HG03097 (cell line): ENCODE measurements at regions not wholly inside any gene's neighbourhood (a gene's known extent, or its start where the extent isn't known, plus 50 kb on each side); places are given as distances from the start of the nearest gene placed in this dataset.

ENCODE experiments used
- ATAC-seq: cut with Tn5 transposase; IDR thresholded peaks from one replicate; pipeline ENCODE4 v1.9.1; 2021; ENCODE audit not compliant: unreplicated experiment, low FRiP score

GRCh38 chr18:27652480-27653121, 467.5 kb upstream of the CHST9 start:
- peak; percentile 69 for ATAC-seq

DNA sequence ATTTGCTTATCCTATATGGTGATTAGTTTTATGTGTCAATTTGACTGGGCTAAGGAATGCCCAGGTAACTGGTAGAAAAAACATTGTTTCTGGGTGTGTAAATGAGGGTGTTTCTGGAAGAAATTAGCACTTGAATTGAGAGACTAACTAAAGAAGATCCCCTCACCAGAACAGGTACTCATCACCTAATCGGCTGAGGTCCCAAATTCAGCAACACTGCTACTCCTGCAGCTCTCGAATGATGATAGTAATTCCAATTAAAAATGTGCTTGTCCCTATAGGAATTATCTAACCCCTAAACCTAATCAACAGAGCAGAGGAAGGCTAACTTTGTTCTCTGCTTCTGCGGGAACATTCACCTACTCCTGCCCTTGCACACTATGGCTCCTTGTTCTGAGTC, 464.5 kb upstream of the CHST9 start:
- no peak for ATAC-seq

DNA sequence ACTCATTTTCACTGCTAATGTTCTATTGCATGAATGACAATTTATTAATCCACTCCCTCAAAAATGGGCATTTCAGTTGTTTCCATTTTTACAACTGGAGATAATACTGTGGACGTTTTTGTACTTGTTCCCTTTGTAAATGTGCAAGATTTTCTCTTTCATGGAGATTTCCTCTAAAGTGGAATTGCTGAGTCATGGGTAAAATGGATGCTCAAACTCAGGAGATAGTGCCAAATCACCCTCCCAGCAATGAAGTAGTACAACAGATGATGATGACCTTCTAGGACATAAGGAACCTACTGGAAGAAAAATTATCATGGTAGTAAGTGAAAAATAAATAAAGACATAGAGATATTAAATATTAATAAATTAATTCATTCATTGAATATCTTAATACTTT, 460.8 kb upstream of the CHST9 start:
- no peak for ATAC-seq

GRCh38 chr18:27636576-27637085, 451.5 kb upstream of the CHST9 start:
- no peak for ATAC-seq

DNA sequence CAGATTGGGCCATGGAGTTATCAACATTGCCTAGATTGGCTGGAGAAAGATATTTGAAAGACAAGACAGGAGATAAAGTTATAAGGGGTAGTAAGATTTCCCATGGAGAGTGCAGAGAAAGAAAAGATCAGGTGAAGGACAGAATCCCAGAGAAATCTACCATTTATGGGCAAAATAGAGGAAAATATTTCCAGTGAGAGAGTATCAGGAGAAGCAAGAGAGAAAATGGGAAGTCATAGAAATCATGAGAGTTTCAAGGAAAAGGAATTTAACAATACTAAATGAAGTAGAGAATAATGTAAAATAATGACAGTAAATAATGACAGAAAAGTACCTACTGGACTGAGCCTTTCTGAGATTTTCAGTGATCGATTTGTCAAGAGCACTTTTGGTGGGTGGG, 447.6 kb upstream of the CHST9 start:
- ATAC-seq: no peak

GRCh38 chr18:27627927-27628326, 442.8 kb upstream of the CHST9 start:
- no peak for ATAC-seq

- ATAC-seq: no peak
Measured at GRCh38 chr18:27621236-27621890, 436.3 kb upstream of the CHST9 start.

DNA sequence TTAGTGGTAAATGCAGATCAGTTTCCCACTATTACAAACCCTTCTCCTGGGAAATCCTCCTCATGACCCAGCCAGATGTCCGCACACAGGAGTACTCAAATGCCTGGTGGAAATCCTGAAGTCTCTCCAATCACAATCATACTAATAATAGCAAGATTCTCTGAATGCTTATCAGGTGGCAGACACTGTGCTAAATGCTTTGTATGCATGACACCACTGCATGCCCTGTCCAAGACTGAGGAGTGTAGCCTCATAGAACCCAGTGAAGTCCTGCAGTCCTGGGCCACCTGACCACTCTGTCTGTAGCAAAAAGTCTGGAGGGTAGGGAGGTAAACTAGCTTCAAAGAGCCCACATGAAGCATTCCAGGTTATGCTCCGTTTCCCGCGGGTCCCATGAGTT, 434.8 kb upstream of the CHST9 start:
- no peak for ATAC-seq

- ATAC-seq: no peak
Measured at GRCh38 chr18:27619090-27619772, 434.1 kb upstream of the CHST9 start.

DNA sequence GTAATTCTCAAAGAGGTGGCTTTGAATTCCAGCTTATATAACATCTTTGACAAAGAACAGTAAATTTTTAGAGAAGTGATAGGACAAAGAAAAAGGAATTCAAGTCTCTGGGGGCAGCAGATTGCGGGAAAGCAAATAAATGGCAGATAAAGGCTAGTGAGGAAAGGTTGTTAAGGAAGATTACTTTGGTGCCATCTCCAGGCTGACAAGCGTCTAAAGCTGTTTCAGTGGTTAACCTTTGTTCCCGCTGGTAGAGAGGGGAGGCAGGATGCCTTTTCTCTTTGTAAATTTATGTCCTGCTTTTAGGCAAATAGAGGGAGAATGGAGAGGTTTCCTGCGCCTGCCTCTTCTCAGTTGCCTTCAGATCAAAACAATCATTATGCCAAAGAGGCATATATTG, 431.2 kb upstream of the CHST9 start:
- ATAC-seq: no peak

GRCh38 chr18:27614951-27615844, 430.1 kb upstream of the CHST9 start:
- ATAC-seq: no peak

DNA sequence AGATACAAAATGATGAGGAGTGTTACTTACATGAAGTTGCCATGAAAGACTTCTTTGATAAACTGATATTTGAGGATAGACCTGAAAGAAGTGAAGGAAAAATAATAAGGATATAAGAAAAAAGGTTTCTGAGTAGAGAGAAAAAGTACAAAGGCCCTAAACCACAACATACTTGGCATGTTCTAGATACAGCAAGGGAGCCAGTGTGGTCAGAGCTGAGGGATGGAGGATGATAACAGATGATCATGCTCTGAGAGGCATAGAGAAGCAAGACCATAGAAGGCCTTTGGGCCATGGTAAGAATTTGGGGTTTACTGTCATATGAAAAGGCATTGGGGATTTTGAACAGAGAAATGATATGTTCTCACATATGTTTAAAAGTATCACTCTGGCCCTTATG, 424.1 kb upstream of the CHST9 start:
- ATAC-seq: no peak

GRCh38 chr18:27608742-27609141, 423.6 kb upstream of the CHST9 start:
- no peak for ATAC-seq

DNA sequence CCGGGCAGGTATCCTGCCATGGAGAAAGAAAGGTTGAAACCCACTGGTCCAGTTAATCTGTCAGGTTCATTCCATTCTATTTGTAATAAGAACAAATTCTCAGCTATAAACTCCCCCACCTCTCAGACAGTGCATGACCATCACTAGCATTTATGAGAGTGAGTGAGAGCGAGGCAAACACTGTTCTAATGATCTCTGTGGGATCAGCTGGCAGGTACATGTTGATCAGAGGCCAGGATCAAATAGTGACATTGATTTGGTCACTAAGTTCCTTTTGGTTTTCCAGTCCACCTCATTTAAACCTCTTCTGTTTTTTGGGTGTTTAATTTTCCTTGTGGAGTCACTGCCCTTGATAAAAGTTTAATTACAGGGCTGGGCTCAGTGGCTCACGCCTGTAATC, 423.1 kb upstream of the CHST9 start:
- ATAC-seq: no peak

DNA sequence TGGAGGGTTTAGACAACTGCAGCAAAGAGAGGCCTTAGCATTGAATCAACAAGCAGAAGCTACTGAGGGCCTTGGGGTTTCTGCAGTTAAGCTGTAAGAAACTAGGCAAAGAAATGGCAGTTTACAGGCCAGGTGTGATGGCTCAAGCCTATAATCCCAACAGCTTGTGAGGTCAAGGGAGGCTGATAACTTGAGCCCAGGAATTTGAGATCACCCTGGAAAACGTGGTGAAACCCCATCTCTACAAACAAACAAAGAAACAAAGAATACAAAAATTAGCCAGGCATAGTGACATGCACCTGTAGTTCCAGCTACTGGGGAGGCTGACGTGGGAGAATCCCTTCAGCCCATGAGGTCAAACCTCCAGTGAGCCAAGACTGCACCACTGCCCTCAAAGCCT, 421.6 kb upstream of the CHST9 start:
- ATAC-seq: no peak

GRCh38 chr18:27605107-27605834, 420.2 kb upstream of the CHST9 start:
- ATAC-seq: no peak

GRCh38 chr18:27604583-27604982, 419.5 kb upstream of the CHST9 start:
- no peak for ATAC-seq

GRCh38 chr18:27602092-27602491, 417.0 kb upstream of the CHST9 start:
- ATAC-seq: no peak

- no peak for ATAC-seq
Measured at GRCh38 chr18:27600245-27600644, 415.1 kb upstream of the CHST9 start.

DNA sequence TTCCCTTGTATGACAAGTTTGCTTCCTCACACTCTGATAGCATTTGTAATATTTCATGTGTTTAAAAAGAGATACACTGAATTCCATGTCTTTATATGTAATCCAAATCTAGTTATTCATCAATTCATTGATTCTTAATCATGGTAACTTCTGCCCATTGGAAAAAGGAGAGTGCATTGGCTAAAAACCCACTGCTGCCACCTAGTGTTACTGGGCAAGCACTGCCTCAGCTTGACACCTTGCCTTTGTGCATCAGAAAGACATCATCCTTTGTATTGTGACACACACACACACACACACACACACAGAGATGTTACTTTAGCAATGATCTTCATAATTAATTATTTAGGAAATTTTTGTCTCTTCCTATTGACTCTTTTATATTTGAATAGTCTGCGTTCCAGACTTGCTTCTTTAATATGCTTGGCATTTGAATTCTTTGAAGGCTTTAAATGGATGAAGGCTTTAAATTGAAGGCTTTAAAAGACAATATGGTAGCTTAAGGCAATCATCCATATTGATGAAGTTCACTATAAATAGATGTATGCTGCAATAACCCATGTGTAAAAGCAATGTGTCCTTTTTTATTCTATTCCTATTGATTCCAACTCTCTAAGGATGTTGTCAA, 414.2 kb upstream of the CHST9 start:
- peak; percentile 73 for ATAC-seq
